T1000 (cell line): ENCODE measurements at regions not wholly inside any gene's neighbourhood (a gene's known extent, or its start where the extent isn't known, plus 50 kb on each side); places are given as distances from the start of the nearest gene placed in this dataset.

Source experiments
- DNase-seq: peaks from one replicate; lab custom pipeline; 2025; ENCODE audit warnings: mixed read lengths; lab: John Stamatoyannopoulos, UW

GRCh38 chr6:28707387-28708282 lies 182.0 kb downstream of the GPX5 start:
- DNase-seq: no peak

GRCh38 chr6:28709478-28710349 lies 184.0 kb downstream of the GPX5 start:
- DNase-seq: no peak

- no peak for DNase-seq
Measured at GRCh38 chr6:28710466-28711191, 184.9 kb downstream of the GPX5 start.

GRCh38 chr6:28711325-28711724 lies 185.6 kb downstream of the GPX5 start:
- no peak for DNase-seq

- DNase-seq: no peak
Measured at GRCh38 chr6:28711788-28712341, 186.2 kb downstream of the GPX5 start.

GRCh38 chr6:28712982-28713381 lies 187.3 kb downstream of the GPX5 start:
- DNase-seq: no peak

GRCh38 chr6:28719275-28719940 lies 193.7 kb downstream of the GPX5 start:
- DNase-seq: no peak

- no peak for DNase-seq
Measured at GRCh38 chr6:28720357-28721231, 194.9 kb downstream of the GPX5 start.

GRCh38 chr6:28721372-28721771 lies 195.7 kb downstream of the GPX5 start:
- DNase-seq: no peak

- no peak for DNase-seq
Measured at GRCh38 chr6:28724395-28724794, 198.7 kb downstream of the GPX5 start.

GRCh38 chr6:28725274-28725809 lies 198.4 kb downstream of the TRIM27 start:
- DNase-seq: no peak

GRCh38 chr6:28725890-28726348 lies 197.9 kb downstream of the TRIM27 start:
- no peak for DNase-seq

GRCh38 chr6:28726569-28727309 lies 197.0 kb downstream of the TRIM27 start:
- DNase-seq: no peak

GRCh38 chr6:28727559-28728211 lies 196.1 kb downstream of the TRIM27 start:
- no peak for DNase-seq

GRCh38 chr6:28729501-28730402 lies 194.0 kb downstream of the TRIM27 start:
- no peak for DNase-seq

GRCh38 chr6:28732052-28732451 lies 191.7 kb downstream of the TRIM27 start:
- no peak for DNase-seq

GRCh38 chr6:28734443-28734959 lies 189.3 kb downstream of the TRIM27 start:
- DNase-seq: no peak
